ENCODE measurements at regions not wholly inside any gene's neighbourhood (a gene's known extent, or its start where the extent isn't known, plus 50 kb on each side); places are given as distances from the start of the nearest gene placed in this dataset.
"Not testable (repeated sequence)": the region's sequence is repeated elsewhere in the genome, so short reads cannot be mapped to it uniquely, and the experiment has no call there.

DNA sequence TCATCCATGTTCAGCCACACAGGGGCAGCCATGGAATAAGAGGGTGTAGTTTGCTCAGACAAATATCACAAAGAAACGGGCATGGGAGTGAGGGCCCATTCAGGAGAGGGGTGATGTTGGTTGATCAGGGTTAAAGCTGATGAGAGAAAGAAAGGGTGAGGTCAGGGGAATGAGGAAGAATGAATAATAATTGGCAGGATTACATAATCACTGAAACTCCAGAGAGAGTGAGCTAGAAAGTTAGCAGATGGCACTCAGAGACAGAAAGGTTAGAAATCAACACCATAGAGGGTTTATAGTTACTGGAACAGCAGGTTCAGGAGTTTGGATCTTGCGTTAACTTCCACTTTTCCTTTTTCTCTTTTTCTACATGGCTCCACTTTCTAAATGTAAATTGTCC lies 113.9 kb downstream of the TAF11L14 start:
- Mint-ChIP-seq H3K9me3 (peaks cover 0 to 3% (median 3%) of the 10 kb centered on the region in 3 donors), H3K36me3 (no peaks in the 10 kb centered on the region), H3K4me3 (no peak overlapping the region), H3K4me1 (no peaks in the 10 kb centered on the region), H3K27me3 (no peaks in the 10 kb centered on the region), H3K27ac (no peak overlapping the region)
- no peaks in the 10 kb centered on the region for H3K9me3 ChIP-seq
- ChIA-PET POLR2A (interaction anchor here in 1 of 2 donors (0.5 kb wide), 1 partner anchor 37 kb away, joined by 17 read pairs; no protein-coding TSS in a partner anchor), CTCF (no interaction called here)
- H3K4me3 ChIP-seq (ENCODE audit: control insufficient read depth in 1 of 2, extremely low read depth in 1 of 2, low read length in 1 of 2), result no peak overlapping the region
- H3K4me1 ChIP-seq (ENCODE audit: control insufficient read depth in 1 of 2, extremely low read depth in 1 of 2, insufficient read depth in 2 of 2, low read length in 2 of 2), result no peaks in the 10 kb centered on the region
- H3K27ac ChIP-seq (ENCODE audit: low read length), result no peak overlapping the region
- no peaks in the 10 kb centered on the region for H3K27me3 ChIP-seq (replicated peaks in 1 of 2; ENCODE audit: control insufficient read depth in 2 of 2, extremely low read depth in 1 of 2, insufficient read depth in 2 of 2, low read length in 1 of 2)
- DNase-seq (no peak), ATAC-seq (replicated peaks in 1 of 4) (no peak)
- 71% methylated on average over 1 of the region's 2 CpGs for WGBS (ENCODE audit: insufficient coverage)
- H3K36me3 ChIP-seq (ENCODE audit: control insufficient read depth in 2 of 2, extremely low read depth in 1 of 2, insufficient read depth in 1 of 2, low read length in 1 of 2), result no peaks in the 10 kb centered on the region

DNA sequence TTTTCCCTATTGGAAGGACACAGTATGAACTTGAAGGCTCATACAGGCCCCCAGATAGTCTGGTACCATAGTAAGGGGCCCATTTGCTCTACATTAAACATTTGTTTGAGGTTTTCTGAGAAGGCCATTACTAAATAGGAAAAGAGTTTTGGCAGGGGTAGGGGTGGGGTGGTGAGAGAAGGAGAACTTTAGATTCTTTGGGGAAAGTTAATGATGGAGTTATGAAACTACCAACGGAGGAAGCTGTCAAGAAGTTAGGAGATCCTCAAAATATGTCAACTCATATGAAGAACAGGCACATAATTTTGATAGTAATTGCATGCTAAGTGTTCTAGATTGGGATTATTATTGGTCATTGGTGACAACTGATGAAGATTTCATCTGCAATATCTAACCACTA lies 114.7 kb downstream of the TAF11L14 start:
- no peaks in the 10 kb centered on the region for H3K36me3 Mint-ChIP-seq
- Histone ChIP-seq H3K27ac (ENCODE audit: low read length) (no peak overlapping the region), H3K36me3 (ENCODE audit: control insufficient read depth in 2 of 2, extremely low read depth in 1 of 2, insufficient read depth in 1 of 2, low read length in 1 of 2) (no peaks in the 10 kb centered on the region), H3K27me3 (replicated peaks in 1 of 2; ENCODE audit: control insufficient read depth in 2 of 2, extremely low read depth in 1 of 2, insufficient read depth in 2 of 2, low read length in 1 of 2) (no peaks in the 10 kb centered on the region), H3K4me3 (ENCODE audit: control insufficient read depth in 1 of 2, extremely low read depth in 1 of 2, low read length in 1 of 2) (no peak overlapping the region), H3K9me3 (no peaks in the 10 kb centered on the region), H3K4me1 (ENCODE audit: control insufficient read depth in 1 of 2, extremely low read depth in 1 of 2, insufficient read depth in 2 of 2, low read length in 2 of 2) (no peaks in the 10 kb centered on the region)
- POLR2A ChIA-PET, result no interaction called here
- CTCF ChIA-PET, result no interaction called here
- H3K27ac Mint-ChIP-seq, result no peak overlapping the region
- no peak overlapping the region for H3K4me3 Mint-ChIP-seq
- DNase-seq (no peak), ATAC-seq (replicated peaks in 1 of 4) (no peak)
- H3K4me1 Mint-ChIP-seq, result no peaks in the 10 kb centered on the region
- no CpG with 5 or more reads among the region's 1 CpG for WGBS (ENCODE audit: insufficient coverage)
- H3K9me3 Mint-ChIP-seq, result peaks cover 0 to 3% (median 3%) of the 10 kb centered on the region in 3 donors
- H3K27me3 Mint-ChIP-seq, result no peaks in the 10 kb centered on the region

DNA sequence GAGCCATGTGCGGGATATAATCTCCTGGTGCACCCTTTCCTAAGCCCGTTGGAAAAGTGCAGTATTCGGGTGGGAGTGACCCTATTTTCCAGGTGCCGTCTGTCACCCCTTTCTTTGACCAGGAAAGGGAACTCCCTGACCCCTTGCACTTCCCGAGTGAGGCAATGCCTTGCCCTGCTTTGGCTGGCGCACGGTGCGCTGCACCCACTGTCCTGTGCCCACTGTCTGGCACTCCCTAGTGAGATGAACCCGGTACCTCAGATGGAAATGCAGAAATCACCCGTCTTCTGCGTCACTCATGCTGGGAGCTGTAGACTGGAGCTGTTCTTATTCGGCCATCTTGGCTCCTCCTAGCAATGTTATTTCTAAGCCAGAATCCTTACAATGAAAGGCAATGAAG lies 121.1 kb downstream of the TAF11L14 start:
- CTCF ChIA-PET; H3K27ac Mint-ChIP-seq; H3K9me3 ChIP-seq; H3K27ac ChIP-seq (ENCODE audit: low read length); H3K27me3 ChIP-seq (replicated peaks in 1 of 2; ENCODE audit: control insufficient read depth in 2 of 2, extremely low read depth in 1 of 2, insufficient read depth in 2 of 2, low read length in 1 of 2); H3K4me3 Mint-ChIP-seq; POLR2A ChIA-PET; H3K36me3 ChIP-seq (ENCODE audit: control insufficient read depth in 2 of 2, extremely low read depth in 1 of 2, insufficient read depth in 1 of 2, low read length in 1 of 2); ATAC-seq (replicated peaks in 1 of 4); H3K27me3 Mint-ChIP-seq; DNase-seq; H3K4me1 ChIP-seq (ENCODE audit: control insufficient read depth in 1 of 2, extremely low read depth in 1 of 2, insufficient read depth in 2 of 2, low read length in 2 of 2); H3K4me3 ChIP-seq (ENCODE audit: control insufficient read depth in 1 of 2, extremely low read depth in 1 of 2, low read length in 1 of 2); H3K36me3 Mint-ChIP-seq; H3K4me1 Mint-ChIP-seq: not testable (repeated sequence)
- WGBS (ENCODE audit: insufficient coverage), result 100% methylated on average over 2 of the region's 12 CpGs
- peaks cover 8 to 20% (median 14%) of the 10 kb centered on the region in 3 donors for H3K9me3 Mint-ChIP-seq

DNA sequence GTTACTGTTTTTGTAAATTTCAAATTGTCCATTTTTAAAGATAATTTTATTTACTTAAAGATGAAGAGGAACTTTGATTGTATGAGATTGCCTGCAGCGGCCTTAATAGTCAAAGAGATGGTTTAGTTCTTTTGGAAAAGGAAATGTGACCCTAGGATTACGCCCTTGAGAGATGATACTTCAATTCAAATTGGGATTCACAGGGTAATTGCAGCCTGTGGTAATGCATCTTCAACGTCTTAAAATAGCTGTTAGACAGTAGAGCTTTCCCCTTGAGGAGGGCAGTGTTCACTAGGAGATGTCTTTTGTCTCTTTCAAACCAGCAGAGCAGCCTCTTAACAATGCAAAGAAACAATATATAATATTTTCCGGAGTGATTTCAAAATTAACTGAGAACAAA lies 127.1 kb downstream of the TAF11L14 start:
- Mint-ChIP-seq H3K4me3 (no peak overlapping the region), H3K4me1 (no peaks in the 10 kb centered on the region), H3K9me3 (peaks cover 18 to 23% (median 22%) of the 10 kb centered on the region in 3 donors), H3K27me3 (no peaks in the 10 kb centered on the region), H3K36me3 (no peaks in the 10 kb centered on the region), H3K27ac (no peak overlapping the region)
- Histone ChIP-seq H3K4me3 (ENCODE audit: control insufficient read depth in 1 of 2, extremely low read depth in 1 of 2, low read length in 1 of 2) (no peak overlapping the region), H3K27me3 (replicated peaks in 1 of 2; ENCODE audit: control insufficient read depth in 2 of 2, extremely low read depth in 1 of 2, insufficient read depth in 2 of 2, low read length in 1 of 2) (no peaks in the 10 kb centered on the region), H3K9me3 (no peaks in the 10 kb centered on the region), H3K36me3 (ENCODE audit: control insufficient read depth in 2 of 2, extremely low read depth in 1 of 2, insufficient read depth in 1 of 2, low read length in 1 of 2) (no peaks in the 10 kb centered on the region), H3K4me1 (ENCODE audit: control insufficient read depth in 1 of 2, extremely low read depth in 1 of 2, insufficient read depth in 2 of 2, low read length in 2 of 2) (no peaks in the 10 kb centered on the region), H3K27ac (ENCODE audit: low read length) (no peak overlapping the region)
- ChIA-PET POLR2A (no interaction called here), CTCF (no interaction called here)
- WGBS (ENCODE audit: insufficient coverage), result no CpG with 5 or more reads among the region's 4 CpGs
- no peak for DNase-seq
- no peak for ATAC-seq (replicated peaks in 1 of 4)

DNA sequence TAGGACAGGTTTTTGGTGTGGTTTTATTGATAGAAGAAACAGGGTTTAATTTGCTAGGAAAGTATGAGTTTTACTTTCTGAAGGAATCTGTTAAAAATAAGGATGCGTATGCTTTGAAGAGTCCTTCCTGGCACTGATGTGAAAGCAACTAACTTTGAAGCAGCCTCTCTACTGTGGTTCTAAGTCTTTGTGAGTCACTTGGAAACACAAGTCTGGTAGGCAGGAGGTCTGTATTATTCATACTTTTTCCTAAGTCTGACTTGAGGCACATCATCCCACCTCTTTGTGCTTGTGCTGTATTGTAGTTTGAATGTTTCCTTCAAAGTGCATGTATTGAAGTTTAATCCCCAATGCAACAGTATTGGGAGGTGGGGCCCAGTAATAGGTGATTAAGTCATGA lies 129.0 kb downstream of the TAF11L14 start:
- Mint-ChIP-seq H3K4me3 (no peak overlapping the region), H3K4me1 (no peaks in the 10 kb centered on the region), H3K27ac (no peak overlapping the region), H3K9me3 (peaks cover 18 to 25% (median 21%) of the 10 kb centered on the region in 3 donors), H3K36me3 (no peaks in the 10 kb centered on the region), H3K27me3 (no peaks in the 10 kb centered on the region)
- ChIA-PET CTCF (no interaction called here), POLR2A (no interaction called here)
- ATAC-seq (replicated peaks in 1 of 4) (no peak), DNase-seq (no peak)
- no peaks in the 10 kb centered on the region for H3K36me3 ChIP-seq (ENCODE audit: control insufficient read depth in 2 of 2, extremely low read depth in 1 of 2, insufficient read depth in 1 of 2, low read length in 1 of 2)
- H3K27ac ChIP-seq (ENCODE audit: low read length), result no peak overlapping the region
- no CpG with 5 or more reads among the region's 1 CpG for WGBS (ENCODE audit: insufficient coverage)
- no peaks in the 10 kb centered on the region for H3K9me3 ChIP-seq
- H3K4me3 ChIP-seq (ENCODE audit: control insufficient read depth in 1 of 2, extremely low read depth in 1 of 2, low read length in 1 of 2), result no peak overlapping the region
- H3K27me3 ChIP-seq (replicated peaks in 1 of 2; ENCODE audit: control insufficient read depth in 2 of 2, extremely low read depth in 1 of 2, insufficient read depth in 2 of 2, low read length in 1 of 2), result no peaks in the 10 kb centered on the region
- H3K4me1 ChIP-seq (ENCODE audit: control insufficient read depth in 1 of 2, extremely low read depth in 1 of 2, insufficient read depth in 2 of 2, low read length in 2 of 2), result no peaks in the 10 kb centered on the region

DNA sequence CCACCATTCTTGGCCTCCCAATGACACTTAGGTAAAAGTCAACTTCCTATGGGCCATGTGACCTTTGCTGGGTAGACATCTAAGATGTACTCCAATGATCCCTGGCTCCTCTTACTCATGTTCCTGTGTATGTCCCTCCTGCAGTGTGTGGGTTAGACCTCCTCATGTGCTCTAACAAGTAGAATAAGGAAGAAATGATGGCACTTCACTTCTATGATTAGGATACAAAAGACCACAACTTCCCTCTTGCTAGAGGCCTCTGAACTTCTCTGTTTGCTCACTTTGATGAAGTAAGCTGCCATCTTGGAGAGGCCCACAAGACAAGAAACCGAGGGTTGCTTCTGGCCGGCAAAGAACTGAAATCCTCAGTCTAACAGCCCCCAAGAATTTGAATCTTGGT lies 131.8 kb downstream of the TAF11L14 start:
- no peaks in the 10 kb centered on the region for H3K27me3 ChIP-seq (replicated peaks in 1 of 2; ENCODE audit: control insufficient read depth in 2 of 2, extremely low read depth in 1 of 2, insufficient read depth in 2 of 2, low read length in 1 of 2)
- POLR2A ChIA-PET, result no interaction called here
- H3K36me3 ChIP-seq (ENCODE audit: control insufficient read depth in 2 of 2, extremely low read depth in 1 of 2, insufficient read depth in 1 of 2, low read length in 1 of 2), result no peaks in the 10 kb centered on the region
- H3K4me1 ChIP-seq (ENCODE audit: control insufficient read depth in 1 of 2, extremely low read depth in 1 of 2, insufficient read depth in 2 of 2, low read length in 2 of 2), result no peaks in the 10 kb centered on the region
- Mint-ChIP-seq H3K36me3 (no peaks in the 10 kb centered on the region), H3K27me3 (no peaks in the 10 kb centered on the region), H3K4me3 (no peak overlapping the region), H3K9me3 (peaks cover 13 to 20% (median 13%) of the 10 kb centered on the region in 3 donors), H3K4me1 (no peaks in the 10 kb centered on the region), H3K27ac (no peak overlapping the region)
- ATAC-seq (replicated peaks in 1 of 4), result no peak
- no peak for DNase-seq
- CTCF ChIA-PET, result no interaction called here
- no peak overlapping the region for H3K27ac ChIP-seq (ENCODE audit: low read length)
- no peaks in the 10 kb centered on the region for H3K9me3 ChIP-seq
- no peak overlapping the region for H3K4me3 ChIP-seq (ENCODE audit: control insufficient read depth in 1 of 2, extremely low read depth in 1 of 2, low read length in 1 of 2)
- WGBS (ENCODE audit: insufficient coverage), result 73% methylated on average over 2 of the region's 2 CpGs

DNA sequence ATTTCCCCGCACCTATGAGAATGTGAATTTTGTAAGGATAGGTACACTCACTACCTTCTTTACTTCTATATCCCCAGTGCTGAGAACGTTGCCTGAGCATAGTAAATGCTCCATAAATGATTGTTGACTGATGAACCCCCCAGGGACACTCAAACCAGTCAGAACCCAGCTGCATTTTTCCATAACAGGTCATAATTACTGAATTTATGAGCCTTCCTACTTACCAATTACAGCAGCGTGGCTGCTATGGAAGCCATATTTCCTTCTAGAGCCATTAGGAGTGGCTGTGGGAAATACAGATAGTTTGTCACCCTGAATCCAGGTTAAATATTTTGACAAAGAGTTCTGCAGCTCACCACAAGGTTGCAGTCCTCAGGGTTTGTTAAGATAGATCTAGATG lies 135.0 kb downstream of the TAF11L14 start:
- H3K9me3 Mint-ChIP-seq, result peaks cover 7 to 16% (median 13%) of the 10 kb centered on the region in 3 donors
- no peaks in the 10 kb centered on the region for H3K36me3 Mint-ChIP-seq
- Histone ChIP-seq H3K4me1 (ENCODE audit: control insufficient read depth in 1 of 2, extremely low read depth in 1 of 2, insufficient read depth in 2 of 2, low read length in 2 of 2) (no peaks in the 10 kb centered on the region), H3K36me3 (ENCODE audit: control insufficient read depth in 2 of 2, extremely low read depth in 1 of 2, insufficient read depth in 1 of 2, low read length in 1 of 2) (no peaks in the 10 kb centered on the region), H3K27me3 (replicated peaks in 1 of 2; ENCODE audit: control insufficient read depth in 2 of 2, extremely low read depth in 1 of 2, insufficient read depth in 2 of 2, low read length in 1 of 2) (no peaks in the 10 kb centered on the region), H3K27ac (ENCODE audit: low read length) (no peak overlapping the region), H3K9me3 (no peaks in the 10 kb centered on the region), H3K4me3 (ENCODE audit: control insufficient read depth in 1 of 2, extremely low read depth in 1 of 2, low read length in 1 of 2) (no peak overlapping the region)
- no peaks in the 10 kb centered on the region for H3K4me1 Mint-ChIP-seq
- H3K4me3 Mint-ChIP-seq, result no peak overlapping the region
- ChIA-PET CTCF (no interaction called here), POLR2A (no interaction called here)
- ATAC-seq (replicated peaks in 1 of 4), result no peak
- no peaks in the 10 kb centered on the region for H3K27me3 Mint-ChIP-seq
- no peak for DNase-seq
- no peak overlapping the region for H3K27ac Mint-ChIP-seq
- 20% methylated on average over 1 of the region's 3 CpGs for WGBS (ENCODE audit: insufficient coverage)

Data from T-cell (primary cell).